Neural progenitor cell (in vitro differentiated cells): ENCODE measurements at regions not wholly inside any gene's neighbourhood (a gene's known extent, or its start where the extent isn't known, plus 50 kb on each side); places are given as distances from the start of the nearest gene placed in this dataset.

Source experiments
- DNase-seq: peaks from one replicate; pipeline ENCODE4 v3.0.0-alpha.2; 2016; ENCODE audit warnings: low spot score
- H2AFZ ChIP-seq: fragments of 200-600 bp; sonication (generic); replicated peaks from 2 replicates; pipeline ENCODE4 v1.6.1; 2016; ENCODE audit warnings: antibody characterized with exemption
- H3F3A ChIP-seq: fragments of 200-600 bp; sonication (generic); 2 replicates; pipeline ENCODE4 v1.6.1; 2016; ENCODE audit warnings: antibody characterized with exemption, low read depth
- H3K27ac ChIP-seq: fragments of 200-600 bp; sonication (generic); 2 replicates; pipeline ENCODE4 v1.5.1; 2016; ENCODE audit warnings: mild to moderate bottlenecking
- H3K27me3 ChIP-seq: fragments of 200-600 bp; sonication (generic); 2 replicates; pipeline ENCODE4 v1.6.1; 2016; ENCODE audit warnings: mild to moderate bottlenecking, moderate library complexity
- H3K36me3 ChIP-seq: fragments of 200-600 bp; sonication (generic); 2 replicates; pipeline ENCODE4 v1.5.1; 2016
- H3K4me1 ChIP-seq: fragments of 200-600 bp; sonication (generic); 2 replicates; pipeline ENCODE4 v1.6.1; 2016; ENCODE audit warnings: mixed run types
- H3K4me2 ChIP-seq: fragments of 200-600 bp; sonication (generic); 2 replicates; pipeline ENCODE4 v1.6.1; 2016
- H3K4me3 ChIP-seq: fragments of 200-600 bp; sonication (generic); 2 replicates; pipeline ENCODE4 v1.5.1; 2016
- H3K79me2 ChIP-seq: fragments of 200-600 bp; sonication (generic); 2 replicates; pipeline ENCODE4 v1.6.1; 2016; ENCODE audit warnings: low read depth
- H3K9ac ChIP-seq: fragments of 200-600 bp; sonication (generic); 2 replicates; pipeline ENCODE4 v1.6.1; 2016
- H3K9me3 ChIP-seq: fragments of 200-600 bp; sonication (generic); 2 replicates; pipeline ENCODE4 v1.5.1; 2016; ENCODE audit warnings: low read depth
- H4K20me1 ChIP-seq: fragments of 200-600 bp; sonication (generic); 2 replicates; pipeline ENCODE4 v1.6.1; 2016; ENCODE audit warnings: low read depth
- H3K27ac Mint-ChIP-seq: 3 replicates; pipeline ENCODE4 v1.8.0; 2021; ENCODE audit warnings: mixed read lengths
- H3K27me3 Mint-ChIP-seq: 2 replicates; pipeline ENCODE4 v1.8.0; 2022; ENCODE audit warnings: low read depth, mild to moderate bottlenecking, inconsistent platforms, moderate library complexity, mixed read lengths; ENCODE audit not compliant: insufficient read depth
- H3K36me3 Mint-ChIP-seq: 3 replicates; pipeline ENCODE4 v1.8.0; 2021; ENCODE audit warnings: mixed read lengths
- H3K4me1 Mint-ChIP-seq: 3 replicates; pipeline ENCODE4 v1.8.0; 2021; ENCODE audit warnings: mixed read lengths
- H3K4me3 Mint-ChIP-seq: 3 replicates; pipeline ENCODE4 v1.8.0; 2021; ENCODE audit warnings: mild to moderate bottlenecking, moderate library complexity, mixed read lengths
- H3K9me3 Mint-ChIP-seq: 3 replicates; pipeline ENCODE4 v1.8.0; 2020; ENCODE audit warnings: mixed read lengths
- CTCF ChIP-seq: fragments of 200-600 bp; sonication (generic); IDR thresholded peaks from 2 replicates; pipeline ENCODE4 v1.5.1; 2017; ENCODE audit warnings: antibody characterized with exemption, mild to moderate bottlenecking
- EZH2 ChIP-seq: fragments of 200-600 bp; sonication (generic); IDR thresholded peaks from 2 replicates; pipeline ENCODE4 v1.6.1; 2017; ENCODE audit warnings: antibody characterized with exemption, mild to moderate bottlenecking, moderate library complexity
- EZH2phosphoT487 ChIP-seq: fragments of 200-600 bp; sonication (generic); IDR thresholded peaks from 2 replicates; pipeline ENCODE4 v1.6.1; 2017; ENCODE audit warnings: antibody characterized with exemption

GRCh38 chr5:133753856-133754255 is 141.5 kb upstream of the FSTL4 start:
- no peak overlapping the region for H3K4me3 Mint-ChIP-seq
- H3K4me1 Mint-ChIP-seq: peaks cover 15% of the 10 kb centered on the region
- Histone ChIP-seq H2AFZ (no peak overlapping the region), H3F3A (no peaks in the 10 kb centered on the region), H4K20me1 (no peaks in the 10 kb centered on the region), H3K9me3 (no peaks in the 10 kb centered on the region), H3K4me3 (no peak overlapping the region), H3K79me2 (no peaks in the 10 kb centered on the region), H3K36me3 (no peaks in the 10 kb centered on the region), H3K9ac (no peak overlapping the region), H3K27me3 (peaks cover 18% of the 10 kb centered on the region), H3K4me1 (peaks cover under 1% of the 10 kb centered on the region), H3K4me2 (no peak overlapping the region), H3K27ac (no peak overlapping the region)
- H3K9me3 Mint-ChIP-seq: no peaks in the 10 kb centered on the region
- peaks cover 7% of the 10 kb centered on the region for H3K27me3 Mint-ChIP-seq
- TF ChIP-seq EZH2 (no peak), CTCF (no peak), EZH2phosphoT487 (no peak)
- DNase-seq: no peak
- no peak overlapping the region for H3K27ac Mint-ChIP-seq
- no peaks in the 10 kb centered on the region for H3K36me3 Mint-ChIP-seq

GRCh38 chr5:133751846-133752245 is 139.5 kb upstream of the FSTL4 start:
- no peaks in the 10 kb centered on the region for H3K9me3 Mint-ChIP-seq
- H2AFZ ChIP-seq: no peak overlapping the region
- H3K79me2 ChIP-seq: no peaks in the 10 kb centered on the region
- H3K4me1 Mint-ChIP-seq: peaks cover 17% of the 10 kb centered on the region
- H3K9me3 ChIP-seq: no peaks in the 10 kb centered on the region
- no peak overlapping the region for H3K4me2 ChIP-seq
- H3K27ac Mint-ChIP-seq: no peak overlapping the region
- peaks cover 13% of the 10 kb centered on the region for H3K27me3 ChIP-seq
- H3K36me3 Mint-ChIP-seq: no peaks in the 10 kb centered on the region
- peaks cover 5% of the 10 kb centered on the region for H3K4me1 ChIP-seq
- H3K27me3 Mint-ChIP-seq: peaks cover 6% of the 10 kb centered on the region
- no peaks in the 10 kb centered on the region for H4K20me1 ChIP-seq
- no peaks in the 10 kb centered on the region for H3F3A ChIP-seq
- no peaks in the 10 kb centered on the region for H3K36me3 ChIP-seq
- H3K9ac ChIP-seq: no peak overlapping the region
- H3K4me3 Mint-ChIP-seq: no peak overlapping the region
- no peak overlapping the region for H3K27ac ChIP-seq
- DNase-seq: no peak
- no peak for TF ChIP-seq CTCF
- TF ChIP-seq EZH2: no peak
- TF ChIP-seq EZH2phosphoT487: no peak
- H3K4me3 ChIP-seq: no peak overlapping the region

- no peaks in the 10 kb centered on the region for H3K36me3 ChIP-seq
- TF ChIP-seq CTCF: no peak
- no peak for TF ChIP-seq EZH2phosphoT487
- TF ChIP-seq EZH2: no peak
- Mint-ChIP-seq H3K4me1 (peaks cover 17% of the 10 kb centered on the region), H3K27ac (peak overlapping the region; percentile 60), H3K36me3 (no peaks in the 10 kb centered on the region), H3K4me3 (no peak overlapping the region), H3K9me3 (no peaks in the 10 kb centered on the region), H3K27me3 (peaks cover 4% of the 10 kb centered on the region)
- no peak overlapping the region for H3K4me3 ChIP-seq
- H3F3A ChIP-seq: no peaks in the 10 kb centered on the region
- H3K79me2 ChIP-seq: no peaks in the 10 kb centered on the region
- H3K27ac ChIP-seq: no peak overlapping the region
- no peaks in the 10 kb centered on the region for H4K20me1 ChIP-seq
- peaks cover 5% of the 10 kb centered on the region for H3K4me1 ChIP-seq
- H3K4me2 ChIP-seq: no peak overlapping the region
- H3K9ac ChIP-seq: no peak overlapping the region
- no peak for DNase-seq
- no peak overlapping the region for H2AFZ ChIP-seq
- H3K9me3 ChIP-seq: no peaks in the 10 kb centered on the region
- peaks cover 13% of the 10 kb centered on the region for H3K27me3 ChIP-seq
Observed at GRCh38 chr5:133751421-133751820, 139.1 kb upstream of the FSTL4 start.

GRCh38 chr5:133750856-133751255 is 138.5 kb upstream of the FSTL4 start:
- H3K27ac Mint-ChIP-seq: no peak overlapping the region
- H3K9me3 Mint-ChIP-seq: no peaks in the 10 kb centered on the region

More at GRCh38 chr5:133750856-133751255, 138.5 kb upstream of the FSTL4 start:
- no peak overlapping the region for H2AFZ ChIP-seq
- no peak overlapping the region for H3K27ac ChIP-seq
- no peaks in the 10 kb centered on the region for H3K36me3 ChIP-seq
- H3K9ac ChIP-seq: no peak overlapping the region
- H3K4me1 ChIP-seq: peaks cover 5% of the 10 kb centered on the region
- H3F3A ChIP-seq: no peaks in the 10 kb centered on the region
- Mint-ChIP-seq H3K27me3 (peaks cover 4% of the 10 kb centered on the region), H3K4me1 (peaks cover 21% of the 10 kb centered on the region), H3K36me3 (no peaks in the 10 kb centered on the region), H3K4me3 (no peak overlapping the region)
- no peaks in the 10 kb centered on the region for H3K79me2 ChIP-seq
- no peak overlapping the region for H3K4me2 ChIP-seq
- H3K4me3 ChIP-seq: no peak overlapping the region
- TF ChIP-seq EZH2phosphoT487 (no peak), EZH2 (no peak), CTCF (no peak)
- no peaks in the 10 kb centered on the region for H3K9me3 ChIP-seq
- H4K20me1 ChIP-seq: no peaks in the 10 kb centered on the region
- H3K27me3 ChIP-seq: peaks cover 11% of the 10 kb centered on the region
- no peak for DNase-seq
